DND-41 (cell line): ENCODE measurements at regions not wholly inside any gene's neighbourhood (a gene's known extent, or its start where the extent isn't known, plus 50 kb on each side); places are given as distances from the start of the nearest gene placed in this dataset.

Experiments used
- ATAC-seq: fragments of 200-7000 bp; cut with Tn5 transposase; 3 replicates; pipeline ENCODE4 v1.9.1; 2021; ENCODE audit warnings: low read depth; ENCODE audit not compliant: insufficient read depth
- DNase-seq: peaks from one replicate; pipeline ENCODE4 v3.0.0-alpha.2; 2020
- H2AFZ ChIP-seq: 2 replicates; pipeline ENCODE4 v1.6.0; 2012; ENCODE audit warnings: low read depth, low read length
- H3K27ac ChIP-seq: 2 replicates; pipeline ENCODE4 v1.5.1; 2012; ENCODE audit warnings: low read length, inconsistent platforms
- H3K27me3 ChIP-seq: fragments of 200-600 bp; sonication (generic); 2 replicates; pipeline ENCODE4 v1.6.0; 2012; ENCODE audit warnings: low read length, mild to moderate bottlenecking, inconsistent platforms; ENCODE audit not compliant: insufficient read depth, poor library complexity
- H3K36me3 ChIP-seq: 2 replicates; pipeline ENCODE4 v1.5.1; 2012; ENCODE audit warnings: low read length, inconsistent platforms; ENCODE audit not compliant: insufficient read depth
- H3K4me1 ChIP-seq: 2 replicates; pipeline ENCODE4 v1.5.1; 2012; ENCODE audit warnings: mild to moderate bottlenecking, low read length; ENCODE audit not compliant: insufficient read depth
- H3K4me2 ChIP-seq: 2 replicates; pipeline ENCODE4 v1.6.0; 2012; ENCODE audit warnings: mild to moderate bottlenecking, moderate library complexity, low read length, inconsistent platforms; ENCODE audit not compliant: insufficient read depth
- H3K4me3 ChIP-seq, 2 experiments: fragments of 200-600 bp in 1 of 2; shearing (Covaris generic) in 1 of 2; 2 replicates each; pipeline ENCODE4 v1.5.1; 2012 to 2016; ENCODE audit warnings: inconsistent platforms in 2 of 2, low read length in 2 of 2, mild to moderate bottlenecking in 2 of 2, low read depth in 1 of 2, moderate library complexity in 1 of 2
- H3K79me2 ChIP-seq: 2 replicates; pipeline ENCODE4 v1.6.0; 2012; ENCODE audit warnings: low read length, inconsistent platforms; ENCODE audit not compliant: insufficient read depth
- H3K9ac ChIP-seq: 2 replicates; pipeline ENCODE4 v1.6.0; 2012; ENCODE audit warnings: low read depth, mild to moderate bottlenecking, inconsistent platforms, low read length, moderate library complexity
- H3K9me3 ChIP-seq: 2 replicates; pipeline ENCODE4 v1.5.1; 2012; ENCODE audit warnings: low read length, moderate library complexity, mild to moderate bottlenecking, inconsistent platforms; ENCODE audit not compliant: insufficient read depth, severe bottlenecking
- H4K20me1 ChIP-seq: 2 replicates; pipeline ENCODE4 v1.6.0; 2012; ENCODE audit warnings: low read length; ENCODE audit not compliant: insufficient read depth
- CTCF ChIP-seq: IDR thresholded peaks from 2 replicates; pipeline ENCODE4 v1.5.1; 2012; ENCODE audit warnings: borderline replicate concordance, low read length, moderate library complexity, mild to moderate bottlenecking; ENCODE audit not compliant: poor library complexity, severe bottlenecking; ENCODE audit errors: extremely low read depth
- EZH2 ChIP-seq: IDR thresholded peaks from 3 replicates; pipeline ENCODE4 v1.6.1; 2012; ENCODE audit warnings: borderline replicate concordance, low read depth, mild to moderate bottlenecking, moderate library complexity, low read length, inconsistent platforms; ENCODE audit not compliant: severe bottlenecking

DNA sequence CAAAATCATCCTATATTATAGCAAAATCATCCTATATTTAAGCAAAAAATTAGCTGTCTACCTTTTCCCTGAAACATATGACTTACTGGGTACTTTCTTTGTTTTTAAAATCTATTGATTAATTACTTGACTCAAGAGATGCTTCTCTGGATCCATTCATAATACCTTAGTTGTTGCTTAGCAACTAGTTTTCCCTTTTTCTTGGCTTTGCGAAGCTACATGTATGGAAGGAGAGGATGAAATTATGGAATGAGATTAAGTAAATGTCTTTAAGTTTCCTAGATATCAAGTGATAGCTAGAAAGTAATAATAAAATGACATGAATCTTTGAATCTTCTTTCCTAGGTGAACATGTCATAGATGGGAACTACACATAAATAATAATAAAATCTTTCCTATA, 1033.2 kb upstream of the FAM98A start:
- H4K20me1 ChIP-seq, result no peaks in the 10 kb centered on the region
- no peaks in the 10 kb centered on the region for H3K4me1 ChIP-seq
- no peak overlapping the region for H3K9ac ChIP-seq
- no peak overlapping the region for H2AFZ ChIP-seq
- no peaks in the 10 kb centered on the region for H3K9me3 ChIP-seq
- H3K36me3 ChIP-seq, result no peaks in the 10 kb centered on the region
- DNase-seq, result no peak
- no peak for TF ChIP-seq CTCF
- TF ChIP-seq EZH2, result no peak
- no peaks in the 10 kb centered on the region for H3K79me2 ChIP-seq
- H3K27me3 ChIP-seq, result no peaks in the 10 kb centered on the region
- H3K4me3 ChIP-seq, result no peak overlapping the region
- no peak overlapping the region for H3K4me2 ChIP-seq
- no peak for ATAC-seq
- no peak overlapping the region for H3K27ac ChIP-seq

- H2AFZ ChIP-seq, result no peak overlapping the region
These were observed 1027.9 kb upstream of the FAM98A start for GRCh38 chr2:34627003-34627402.

GRCh38 chr2:34604164-34604563, 1005.1 kb upstream of the FAM98A start:
- Histone ChIP-seq H3K4me3 (no peak overlapping the region), H3K9me3 (no peaks in the 10 kb centered on the region), H3K27ac (no peak overlapping the region), H3K36me3 (no peaks in the 10 kb centered on the region), H3K79me2 (no peaks in the 10 kb centered on the region), H2AFZ (no peak overlapping the region), H4K20me1 (no peaks in the 10 kb centered on the region), H3K9ac (no peak overlapping the region), H3K4me2 (no peak overlapping the region), H3K27me3 (no peaks in the 10 kb centered on the region), H3K4me1 (no peaks in the 10 kb centered on the region)
- TF ChIP-seq CTCF (no peak), EZH2 (no peak)
- DNase-seq, result no peak
- ATAC-seq, result no peak

More at GRCh38 chr2:34627003-34627402, 1027.9 kb upstream of the FAM98A start:
- no peaks in the 10 kb centered on the region for H3K79me2 ChIP-seq
- H3K9ac ChIP-seq, result no peak overlapping the region
- H3K4me3 ChIP-seq, result no peak overlapping the region
- no peak overlapping the region for H3K27ac ChIP-seq
- H3K4me2 ChIP-seq, result no peak overlapping the region
- H3K27me3 ChIP-seq, result no peaks in the 10 kb centered on the region
- no peaks in the 10 kb centered on the region for H4K20me1 ChIP-seq
- TF ChIP-seq CTCF (no peak), EZH2 (no peak)
- no peaks in the 10 kb centered on the region for H3K4me1 ChIP-seq
- no peaks in the 10 kb centered on the region for H3K9me3 ChIP-seq
- ATAC-seq (no peak), DNase-seq (no peak)
- no peaks in the 10 kb centered on the region for H3K36me3 ChIP-seq

- TF ChIP-seq CTCF, result no peak
- no peak for TF ChIP-seq EZH2
- H3K4me1 ChIP-seq, result no peaks in the 10 kb centered on the region
- DNase-seq (no peak), ATAC-seq (no peak)
- no peak overlapping the region for H2AFZ ChIP-seq
- H4K20me1 ChIP-seq, result no peaks in the 10 kb centered on the region
- H3K27me3 ChIP-seq, result no peaks in the 10 kb centered on the region
- no peak overlapping the region for H3K4me2 ChIP-seq
- H3K36me3 ChIP-seq, result no peaks in the 10 kb centered on the region
- no peak overlapping the region for H3K9ac ChIP-seq
- H3K4me3 ChIP-seq, result no peak overlapping the region
- H3K79me2 ChIP-seq, result no peaks in the 10 kb centered on the region
- no peak overlapping the region for H3K27ac ChIP-seq
- H3K9me3 ChIP-seq, result no peaks in the 10 kb centered on the region
These were observed 1003.2 kb upstream of the FAM98A start for GRCh38 chr2:34602262-34602661.
